Activated T-helper 17 cell treated with anti-CD3 and anti-CD28 coated beads, Interleukin-2, amount 50 U/mL, for 72 hours (primary cell): ENCODE measurements at regions not wholly inside any gene's neighbourhood (a gene's known extent, or its start where the extent isn't known, plus 50 kb on each side); places are given as distances from the start of the nearest gene placed in this dataset.

Experiments
- ATAC-seq: fragments of 150-1000 bp; cut with Tn5 transposase; replicated peaks from 2 replicates; pipeline ENCODE4 v1.10.0; 2021; ENCODE audit warnings: mild to moderate bottlenecking, moderate library complexity
- H3K27ac Mint-ChIP-seq: one replicate; pipeline ENCODE4 v1.8.0; 2022; ENCODE audit warnings: mixed read lengths
- H3K27me3 Mint-ChIP-seq: one replicate; pipeline ENCODE4 v1.8.0; 2022; ENCODE audit warnings: mixed read lengths
- H3K36me3 Mint-ChIP-seq: one replicate; pipeline ENCODE4 v1.8.0; 2022; ENCODE audit warnings: low read depth, mild to moderate bottlenecking, mixed read lengths
- H3K4me1 Mint-ChIP-seq: one replicate; pipeline ENCODE4 v1.8.0; 2022; ENCODE audit warnings: mixed read lengths
- H3K4me3 Mint-ChIP-seq: one replicate; pipeline ENCODE4 v1.8.0; 2022; ENCODE audit warnings: mild to moderate bottlenecking, mixed read lengths
- H3K9me3 Mint-ChIP-seq: one replicate; pipeline ENCODE4 v1.8.0; 2022; ENCODE audit warnings: mixed read lengths

GRCh38 chr4:84401701-84402306, 97.3 kb downstream of the NKX6-1 start:
- H3K4me1 Mint-ChIP-seq, result no peaks in the 10 kb centered on the region
- H3K36me3 Mint-ChIP-seq, result no peaks in the 10 kb centered on the region
- H3K27me3 Mint-ChIP-seq, result peaks cover 10% of the 10 kb centered on the region
- H3K9me3 Mint-ChIP-seq, result no peaks in the 10 kb centered on the region
- H3K27ac Mint-ChIP-seq, result no peak overlapping the region
- no peak overlapping the region for H3K4me3 Mint-ChIP-seq
- no peak for ATAC-seq

DNA sequence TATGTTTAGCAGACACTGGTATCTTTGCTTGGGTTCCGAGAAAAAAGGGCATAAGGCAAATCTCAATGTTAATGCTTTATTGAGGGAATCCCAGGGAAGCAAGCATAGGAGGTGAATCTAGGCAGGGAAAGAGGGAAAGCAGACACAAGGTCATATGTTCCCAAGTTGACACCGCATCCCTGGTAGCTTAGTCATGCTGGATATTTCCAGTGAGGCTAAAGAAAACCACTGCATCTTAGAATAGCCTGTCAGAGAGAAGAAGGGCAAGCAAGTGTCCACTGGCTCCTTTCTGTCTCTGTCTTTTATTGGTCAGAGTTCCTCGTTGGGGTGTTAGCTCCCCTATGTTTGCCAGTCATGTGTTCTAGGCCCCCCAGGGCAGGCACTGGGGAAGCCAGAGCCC, 104.7 kb downstream of the NKX6-1 start:
- no peaks in the 10 kb centered on the region for H3K36me3 Mint-ChIP-seq
- H3K27me3 Mint-ChIP-seq, result peaks cover 8% of the 10 kb centered on the region
- H3K4me3 Mint-ChIP-seq, result no peak overlapping the region
- no peaks in the 10 kb centered on the region for H3K4me1 Mint-ChIP-seq
- no peaks in the 10 kb centered on the region for H3K9me3 Mint-ChIP-seq
- ATAC-seq, result no peak
- no peak overlapping the region for H3K27ac Mint-ChIP-seq

DNA sequence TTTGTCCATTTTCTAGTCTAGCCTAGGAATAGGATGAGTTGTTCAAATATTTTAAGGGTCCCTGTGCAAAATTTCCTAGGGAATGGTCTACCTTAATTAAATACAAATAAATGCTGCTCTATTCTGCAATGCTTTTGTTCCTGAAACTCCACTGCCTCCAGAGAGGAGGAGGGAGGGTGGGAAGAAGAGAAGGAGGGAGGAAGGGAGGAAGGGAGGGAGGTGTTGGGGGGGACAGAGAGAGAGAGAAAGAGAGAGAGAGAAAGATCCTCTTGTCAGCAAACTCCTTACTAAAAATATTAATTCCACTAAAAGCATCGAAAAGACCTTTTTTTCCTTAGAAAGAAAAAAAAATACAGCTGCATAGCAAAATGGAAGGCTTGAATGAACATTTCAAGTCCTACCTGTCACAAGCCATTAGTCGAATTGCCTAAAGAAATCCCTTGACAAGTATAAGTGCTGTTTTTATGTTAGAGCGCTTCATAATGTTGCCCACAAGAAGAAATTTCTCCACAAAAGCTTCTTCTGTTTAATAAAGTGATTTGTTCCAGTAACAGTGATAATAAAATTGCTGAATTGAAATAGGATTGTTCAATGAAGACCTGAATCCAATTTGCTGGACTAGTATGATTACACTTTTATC, 106.0 kb downstream of the NKX6-1 start:
- Mint-ChIP-seq H3K27ac (no peak overlapping the region), H3K9me3 (no peaks in the 10 kb centered on the region), H3K4me3 (no peak overlapping the region), H3K4me1 (no peaks in the 10 kb centered on the region), H3K36me3 (no peaks in the 10 kb centered on the region), H3K27me3 (peaks cover 8% of the 10 kb centered on the region)
- no peak for ATAC-seq

DNA sequence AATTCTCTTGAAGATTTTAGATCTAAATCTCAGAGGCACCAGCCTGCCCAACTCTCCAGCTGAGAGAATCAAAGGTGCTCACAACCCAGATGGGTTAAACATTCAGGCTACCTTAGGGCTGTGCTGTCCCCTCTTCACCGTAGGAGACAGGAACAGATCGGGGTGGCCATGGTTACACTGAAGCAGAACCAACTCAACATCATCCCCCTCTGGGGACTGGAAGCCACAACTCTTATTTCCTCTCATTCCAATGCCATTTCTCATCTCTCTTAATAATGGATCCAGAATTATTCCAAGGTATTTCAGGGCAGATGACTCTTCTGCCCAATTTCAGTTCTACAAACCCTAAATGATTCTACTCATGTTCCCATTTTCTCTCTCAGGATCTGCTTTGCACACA, 109.7 kb downstream of the NKX6-1 start:
- H3K27me3 Mint-ChIP-seq, result peaks cover 15% of the 10 kb centered on the region
- ATAC-seq, result no peak
- no peak overlapping the region for H3K27ac Mint-ChIP-seq
- H3K36me3 Mint-ChIP-seq, result no peaks in the 10 kb centered on the region
- H3K4me3 Mint-ChIP-seq, result no peak overlapping the region
- no peaks in the 10 kb centered on the region for H3K9me3 Mint-ChIP-seq
- no peaks in the 10 kb centered on the region for H3K4me1 Mint-ChIP-seq

- ATAC-seq, result no peak
- no peak overlapping the region for H3K4me3 Mint-ChIP-seq
- no peaks in the 10 kb centered on the region for H3K36me3 Mint-ChIP-seq
- no peaks in the 10 kb centered on the region for H3K9me3 Mint-ChIP-seq
- H3K27ac Mint-ChIP-seq, result no peak overlapping the region
- peaks cover 13% of the 10 kb centered on the region for H3K27me3 Mint-ChIP-seq
- H3K4me1 Mint-ChIP-seq, result no peaks in the 10 kb centered on the region
These were observed 113.9 kb downstream of the NKX6-1 start for GRCh38 chr4:84385203-84385602.

GRCh38 chr4:84384801-84385200, 114.3 kb downstream of the NKX6-1 start:
- Mint-ChIP-seq H3K4me1 (no peaks in the 10 kb centered on the region), H3K27ac (no peak overlapping the region), H3K9me3 (no peaks in the 10 kb centered on the region), H3K4me3 (no peak overlapping the region), H3K36me3 (no peaks in the 10 kb centered on the region), H3K27me3 (peaks cover 16% of the 10 kb centered on the region)
- ATAC-seq, result no peak

DNA sequence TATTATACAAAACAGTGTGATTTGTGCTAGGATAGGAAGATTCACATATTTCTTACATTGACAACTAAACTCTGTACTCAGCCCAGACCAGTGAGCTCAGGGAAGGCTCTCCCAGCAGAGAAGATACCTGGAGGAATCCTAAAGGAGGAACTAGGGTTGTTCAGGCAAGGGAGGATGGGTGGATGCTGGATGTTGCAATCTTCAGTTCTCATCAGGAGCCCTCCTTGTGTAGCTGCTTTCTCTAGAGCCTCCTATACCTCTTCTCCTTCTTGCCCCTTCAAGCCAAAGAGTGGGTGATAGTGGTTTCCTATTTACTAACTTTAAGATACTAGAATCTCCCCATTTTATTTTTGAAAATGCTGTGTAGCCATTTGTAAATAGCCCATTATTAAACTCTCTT, 117.3 kb downstream of the NKX6-1 start:
- H3K36me3 Mint-ChIP-seq, result no peaks in the 10 kb centered on the region
- no peak overlapping the region for H3K4me3 Mint-ChIP-seq
- no peaks in the 10 kb centered on the region for H3K9me3 Mint-ChIP-seq
- peaks cover 17% of the 10 kb centered on the region for H3K27me3 Mint-ChIP-seq
- H3K4me1 Mint-ChIP-seq, result no peaks in the 10 kb centered on the region
- H3K27ac Mint-ChIP-seq, result no peak overlapping the region
- ATAC-seq, result no peak

GRCh38 chr4:84379917-84380641, 119.0 kb downstream of the NKX6-1 start:
- no peaks in the 10 kb centered on the region for H3K9me3 Mint-ChIP-seq
- no peaks in the 10 kb centered on the region for H3K36me3 Mint-ChIP-seq
- no peaks in the 10 kb centered on the region for H3K4me1 Mint-ChIP-seq
- no peak for ATAC-seq
- no peak overlapping the region for H3K4me3 Mint-ChIP-seq
- peaks cover 12% of the 10 kb centered on the region for H3K27me3 Mint-ChIP-seq
- no peak overlapping the region for H3K27ac Mint-ChIP-seq

- no peaks in the 10 kb centered on the region for H3K9me3 Mint-ChIP-seq
- H3K27ac Mint-ChIP-seq, result no peak overlapping the region
- no peaks in the 10 kb centered on the region for H3K36me3 Mint-ChIP-seq
- no peaks in the 10 kb centered on the region for H3K4me1 Mint-ChIP-seq
- no peak overlapping the region for H3K4me3 Mint-ChIP-seq
- ATAC-seq, result no peak
- peaks cover 12% of the 10 kb centered on the region for H3K27me3 Mint-ChIP-seq
These were observed 120.1 kb downstream of the NKX6-1 start for GRCh38 chr4:84378983-84379382.

DNA sequence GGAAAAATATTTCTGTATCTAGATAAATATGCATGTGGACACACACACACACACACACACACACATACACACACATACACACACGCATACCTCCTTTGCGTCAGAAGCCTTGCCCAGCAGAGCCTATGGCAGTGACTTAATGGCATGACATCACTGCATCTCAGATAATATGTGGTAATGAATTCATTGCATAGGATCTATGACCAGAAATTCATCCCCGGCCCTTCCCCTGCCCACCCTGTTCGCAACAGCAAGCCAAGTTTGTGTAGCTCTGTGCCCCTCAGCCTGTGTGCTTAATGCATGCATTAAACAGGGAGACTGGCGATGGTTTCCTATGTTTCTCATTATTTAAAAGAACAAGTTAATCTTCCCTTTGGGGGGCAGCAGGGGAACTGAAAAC, 120.7 kb downstream of the NKX6-1 start:
- Mint-ChIP-seq H3K4me1 (no peaks in the 10 kb centered on the region), H3K27me3 (peaks cover 12% of the 10 kb centered on the region), H3K9me3 (no peaks in the 10 kb centered on the region), H3K27ac (no peak overlapping the region), H3K36me3 (no peaks in the 10 kb centered on the region), H3K4me3 (no peak overlapping the region)
- no peak for ATAC-seq

DNA sequence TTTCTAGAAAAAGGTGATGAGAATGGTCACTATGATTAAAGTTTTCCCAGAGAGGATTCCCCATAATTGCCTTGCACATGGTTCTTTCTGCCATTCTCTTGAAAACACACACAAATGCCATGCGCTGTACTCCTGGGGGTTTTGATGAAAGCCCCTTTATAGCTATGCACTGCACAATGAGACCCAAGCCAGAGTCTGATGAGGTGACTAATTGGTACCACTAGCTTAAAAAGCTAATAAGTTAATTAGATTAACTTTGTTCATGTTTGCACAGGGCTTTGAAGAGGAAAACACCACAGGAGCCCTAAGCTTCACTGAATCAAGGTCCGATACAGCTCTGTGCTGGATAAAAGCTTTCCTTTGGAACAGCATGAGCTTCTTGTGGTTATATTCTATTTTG, 132.2 kb downstream of the NKX6-1 start:
- H3K4me3 Mint-ChIP-seq, result no peak overlapping the region

DNA sequence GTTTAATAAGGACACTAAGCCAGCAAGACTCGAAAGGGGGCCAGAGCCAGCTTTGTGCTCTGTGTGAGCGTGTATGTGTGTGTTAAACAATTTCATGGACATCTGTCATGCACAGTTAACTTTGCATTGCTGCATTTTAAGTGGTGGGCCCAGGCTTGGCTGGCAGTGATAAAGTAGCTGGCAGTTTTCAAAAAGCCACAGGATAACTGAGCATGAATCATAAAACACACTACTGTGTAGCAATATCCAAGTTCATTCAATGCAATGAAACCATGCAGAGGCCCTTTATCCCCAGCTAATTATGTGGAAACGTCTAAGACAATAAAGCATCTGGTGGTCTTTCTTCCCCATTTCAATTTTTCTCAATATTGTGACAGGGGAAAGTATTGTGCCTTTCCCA, 132.9 kb downstream of the NKX6-1 start:
- ATAC-seq, result no peak
- Mint-ChIP-seq H3K4me3 (no peak overlapping the region), H3K27ac (no peak overlapping the region), H3K36me3 (no peaks in the 10 kb centered on the region), H3K27me3 (peaks cover 3% of the 10 kb centered on the region), H3K4me1 (no peaks in the 10 kb centered on the region), H3K9me3 (no peaks in the 10 kb centered on the region)

More for the DNA sequence above, 132.2 kb downstream of the NKX6-1 start:
- no peak for ATAC-seq
- Mint-ChIP-seq H3K4me1 (no peaks in the 10 kb centered on the region), H3K27ac (no peak overlapping the region), H3K27me3 (peaks cover 3% of the 10 kb centered on the region), H3K36me3 (no peaks in the 10 kb centered on the region), H3K9me3 (no peaks in the 10 kb centered on the region)

GRCh38 chr4:84362896-84363655, 136.0 kb downstream of the NKX6-1 start:
- H3K4me3 Mint-ChIP-seq, result no peak overlapping the region
- no peaks in the 10 kb centered on the region for H3K9me3 Mint-ChIP-seq
- H3K27ac Mint-ChIP-seq, result no peak overlapping the region
- ATAC-seq, result no peak
- no peaks in the 10 kb centered on the region for H3K36me3 Mint-ChIP-seq
- H3K27me3 Mint-ChIP-seq, result peaks cover 3% of the 10 kb centered on the region
- H3K4me1 Mint-ChIP-seq, result no peaks in the 10 kb centered on the region

DNA sequence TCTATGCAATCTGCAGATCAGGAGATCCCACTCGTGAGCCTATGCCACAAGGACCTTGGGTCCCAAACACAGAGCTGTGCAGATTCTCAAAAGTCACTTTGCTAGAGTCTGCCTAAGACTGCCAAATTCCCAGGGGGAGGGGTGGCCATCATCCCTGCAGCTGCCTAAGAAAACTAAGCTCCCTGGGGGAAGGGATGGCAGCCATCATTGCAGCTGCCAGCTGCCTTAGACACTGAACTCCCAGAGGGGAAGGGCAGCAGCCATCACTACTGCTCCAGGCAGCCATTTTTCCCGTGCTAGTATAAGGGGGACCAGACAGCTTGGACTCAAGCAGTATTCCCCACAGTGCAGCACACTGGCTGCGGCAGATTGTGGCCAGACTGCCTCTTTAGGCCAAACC, 156.9 kb downstream of the NKX6-1 start:
- peaks cover 24% of the 10 kb centered on the region for H3K9me3 Mint-ChIP-seq
- H3K4me3 Mint-ChIP-seq, result no peak overlapping the region
- no peaks in the 10 kb centered on the region for H3K36me3 Mint-ChIP-seq
- H3K27me3 Mint-ChIP-seq, result peaks cover 4% of the 10 kb centered on the region
- H3K4me1 Mint-ChIP-seq, result no peaks in the 10 kb centered on the region
- ATAC-seq, result no peak
- no peak overlapping the region for H3K27ac Mint-ChIP-seq

GRCh38 chr4:84341559-84341958, 157.5 kb downstream of the NKX6-1 start:
- H3K27me3 Mint-ChIP-seq, result peaks cover 4% of the 10 kb centered on the region
- no peak overlapping the region for H3K27ac Mint-ChIP-seq
- no peaks in the 10 kb centered on the region for H3K36me3 Mint-ChIP-seq
- no peak for ATAC-seq
- H3K4me1 Mint-ChIP-seq, result no peaks in the 10 kb centered on the region
- peaks cover 24% of the 10 kb centered on the region for H3K9me3 Mint-ChIP-seq
- no peak overlapping the region for H3K4me3 Mint-ChIP-seq
